Stomach (tissue), 4 donors: ENCODE measurements at regions not wholly inside any gene's neighbourhood (a gene's known extent, or its start where the extent isn't known, plus 50 kb on each side); places are given as distances from the start of the nearest gene placed in this dataset.
"Not testable (repeated sequence)": the region's sequence is repeated elsewhere in the genome, so short reads cannot be mapped to it uniquely, and the experiment has no call there.

Experiments
- CTCF ChIP-seq, 7 experiments: fragments of 450-650 bp in 4 of 7; fragments of 200-600 bp in 3 of 7; sonication (generic) in 3 of 7; IDR thresholded peaks; one replicate each; pipeline ENCODE4 v1.5.1; 2016 to 2019; ENCODE audit warnings: antibody characterized with exemption in 7 of 7, control low read depth in 2 of 7, mild to moderate bottlenecking in 1 of 7
- POLR2A ChIP-seq, 4 donors: fragments of 450-650 bp; IDR thresholded peaks; one replicate each; pipeline ENCODE4 v1.6.1; 2016; ENCODE audit warnings: antibody characterized with exemption in 4 of 4, control low read depth in 2 of 4, mild to moderate bottlenecking in 1 of 4, moderate library complexity in 1 of 4
- POLR2AphosphoS5 ChIP-seq, 3 donors: sonication (generic); formaldehyde crosslinking; IDR thresholded peaks; one replicate each; pipeline ENCODE4 v1.6.1; 2016; ENCODE audit warnings: antibody characterized with exemption in 3 of 3

DNA sequence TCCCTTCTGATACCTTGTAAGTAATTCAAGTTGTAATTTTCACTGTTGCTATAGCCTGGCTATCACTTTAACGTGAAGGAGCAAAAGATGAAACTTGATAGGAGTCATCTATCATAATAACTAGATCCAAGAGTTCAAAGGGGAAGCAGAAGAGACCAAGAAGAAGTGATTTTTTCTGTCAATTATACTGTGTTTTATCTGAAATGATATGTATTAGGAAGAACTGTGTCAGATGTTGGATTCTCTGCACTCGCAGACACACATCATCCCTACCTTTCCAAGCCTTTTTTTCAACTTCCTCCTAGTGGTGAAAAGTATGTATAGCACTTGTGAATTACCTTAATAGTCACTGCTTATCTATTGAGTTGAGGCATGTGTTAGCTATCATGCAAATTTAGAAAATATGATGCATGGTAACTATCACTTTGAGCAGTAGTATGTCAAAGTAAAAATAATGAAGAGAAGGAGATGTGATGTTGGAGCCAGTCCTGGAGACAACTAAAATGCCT is 864.2 kb downstream of the PRIM2 start:
- not testable (repeated sequence) for TF ChIP-seq CTCF, POLR2AphosphoS5, POLR2A (IDR thresholded peaks at IDR 0.05)
